Superior temporal gyrus (tissue), 1 donor: ENCODE measurements at regions not wholly inside any gene's neighbourhood (a gene's known extent, or its start where the extent isn't known, plus 50 kb on each side); places are given as distances from the start of the nearest gene placed in this dataset.

ENCODE experiments used
- DNase-seq: peaks from one replicate; pipeline ENCODE4 v3.0.0-alpha.2; 2016; ENCODE audit errors: extremely low spot score

DNA sequence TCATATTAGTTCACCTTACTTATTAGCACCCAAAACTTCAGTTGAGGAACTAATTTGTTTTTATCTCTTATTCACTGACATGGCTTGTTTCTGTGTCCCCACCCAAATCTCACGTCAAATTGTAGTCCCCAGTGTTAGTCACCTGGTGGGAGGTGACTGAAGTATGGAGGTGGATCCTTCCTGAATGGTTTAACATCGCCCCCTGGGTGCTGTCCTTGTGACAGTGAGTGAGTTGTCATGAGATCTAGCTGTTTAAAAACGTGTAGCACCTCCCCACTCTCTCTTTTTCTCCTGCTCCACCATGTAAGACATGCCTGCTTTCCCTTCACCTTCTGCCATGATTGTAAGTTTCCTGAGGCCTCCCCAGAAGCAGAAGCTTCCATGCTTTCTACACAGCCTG is 75.0 kb upstream of the HECTD2 start:
- no peak for DNase-seq

DNA sequence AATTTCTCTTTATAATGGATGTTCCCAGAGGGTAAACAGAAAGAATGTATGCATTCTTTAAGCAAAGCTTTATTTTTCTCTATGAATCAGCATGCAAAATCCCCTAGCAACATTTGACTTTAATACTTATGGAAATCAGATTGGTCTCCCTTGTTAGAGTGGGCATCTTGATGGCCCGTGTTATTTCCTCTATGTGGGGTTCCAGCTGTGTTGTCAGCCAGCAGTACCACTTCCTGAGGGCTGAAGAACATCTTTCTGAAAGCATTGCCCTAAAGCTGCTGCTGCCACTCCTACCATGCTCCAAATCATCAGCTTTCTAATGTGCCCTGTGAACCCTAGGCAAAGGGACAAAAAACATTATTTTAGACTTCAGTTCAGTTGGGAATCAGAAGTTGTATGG is 70.4 kb upstream of the HECTD2 start:
- peak; percentile 13 for DNase-seq

DNA sequence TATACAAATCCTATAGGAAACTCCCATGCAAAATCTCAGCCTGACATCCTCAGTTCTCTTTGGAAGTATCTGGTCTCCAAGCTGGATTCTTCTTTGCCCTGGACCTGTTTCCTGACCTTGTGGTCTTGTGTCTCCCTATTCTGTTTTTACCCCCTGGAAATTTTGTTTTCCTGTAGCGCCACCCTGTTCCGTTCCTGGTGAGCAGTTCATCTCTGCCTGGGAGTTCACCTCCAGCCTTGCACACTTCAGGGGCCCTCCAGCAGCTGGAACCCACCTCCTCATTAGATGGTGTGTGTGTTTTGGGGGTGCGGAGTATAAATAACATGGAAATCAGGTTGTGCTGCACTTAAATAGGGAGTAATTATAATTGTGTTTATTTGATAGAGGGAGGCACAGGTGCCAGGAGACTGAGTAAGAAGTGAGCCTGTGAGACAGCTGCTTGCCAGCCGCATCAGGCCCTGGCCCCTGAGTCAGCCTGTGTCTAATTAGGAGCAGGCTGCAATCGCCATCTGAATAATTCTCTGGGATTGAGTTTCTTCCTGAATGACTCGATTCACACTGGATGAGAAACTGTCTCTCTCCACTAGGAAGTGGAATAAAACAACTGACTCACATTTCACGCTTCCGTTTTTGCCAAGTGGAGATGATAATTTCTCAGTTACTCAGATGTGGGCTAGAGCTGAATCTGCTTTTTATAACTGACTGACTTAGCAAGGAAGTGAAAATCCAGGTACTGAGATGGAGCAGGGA is 69.4 kb upstream of the HECTD2 start:
- DNase-seq: peak; percentile 84

DNA sequence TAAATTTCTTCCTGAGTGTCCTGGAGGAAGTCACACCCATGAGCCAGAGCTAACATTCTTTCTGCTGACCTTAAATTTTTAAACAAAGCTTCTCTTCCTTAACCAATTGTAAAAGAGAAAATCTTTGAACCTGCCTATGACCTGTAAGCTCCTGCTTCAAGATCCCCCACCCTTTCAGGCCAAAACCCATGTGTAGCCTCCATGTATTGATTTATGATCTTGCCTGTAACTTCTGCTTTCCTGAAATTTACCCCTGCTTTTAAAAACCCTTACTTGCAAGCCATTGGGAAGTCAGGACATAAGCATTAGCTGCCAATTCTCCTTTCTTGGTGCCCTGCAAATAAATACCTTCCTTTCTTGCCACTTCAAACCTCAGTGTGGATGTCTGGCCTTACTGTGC is 68.5 kb upstream of the HECTD2 start:
- DNase-seq: no peak

DNA sequence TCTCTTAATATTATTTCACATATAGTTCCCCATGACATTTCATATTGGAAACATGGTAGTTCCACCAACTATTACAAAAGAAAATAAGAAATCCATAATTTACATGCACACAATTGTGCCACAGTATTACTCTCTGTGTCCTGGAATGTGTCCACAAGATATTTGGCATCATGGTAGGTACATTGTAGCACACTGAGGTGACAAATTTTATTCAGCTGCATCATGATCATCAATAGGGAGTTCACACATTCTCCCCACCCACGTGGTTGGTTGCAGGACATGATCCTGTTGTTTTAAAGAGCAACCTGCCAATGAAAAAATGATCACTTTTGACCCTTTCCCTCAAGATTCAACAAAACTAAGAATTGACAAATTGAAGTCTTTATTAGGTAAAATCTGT is 67.1 kb upstream of the HECTD2 start:
- DNase-seq: no peak

DNA sequence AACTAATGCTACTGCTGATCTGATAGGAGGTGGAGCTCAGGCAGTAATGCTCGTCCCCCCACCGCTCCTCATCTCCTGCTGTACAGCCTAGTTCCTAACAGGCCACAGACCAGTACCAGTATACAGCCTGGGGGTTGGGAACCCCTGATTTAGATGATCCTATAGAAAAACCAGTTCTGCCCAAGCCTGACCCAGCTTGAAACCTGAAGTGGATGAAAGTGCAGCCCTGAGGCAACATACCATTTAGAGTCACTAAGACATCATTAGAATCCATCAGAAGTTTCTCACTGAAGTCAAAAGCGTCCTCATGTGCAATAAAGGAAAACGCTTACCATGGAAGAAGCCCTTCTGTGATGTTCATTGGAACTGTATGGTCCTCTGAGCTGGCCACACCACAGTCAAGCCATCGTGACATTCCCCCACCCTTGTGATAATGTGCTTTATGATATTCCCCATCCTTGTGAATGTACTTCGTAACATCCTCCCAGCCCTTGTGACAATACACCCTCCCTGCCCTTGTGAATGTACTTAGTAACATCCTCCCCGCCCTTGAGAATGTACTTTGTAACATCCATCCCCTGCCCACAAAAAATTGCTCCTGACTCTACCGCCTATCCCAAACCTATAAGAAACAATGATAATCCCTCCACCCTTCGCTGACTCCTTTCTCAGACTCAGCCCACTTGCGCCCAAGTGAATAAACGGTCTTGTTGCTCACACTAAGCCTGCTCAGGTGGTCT is 65.9 kb upstream of the HECTD2 start:
- no peak for DNase-seq

DNA sequence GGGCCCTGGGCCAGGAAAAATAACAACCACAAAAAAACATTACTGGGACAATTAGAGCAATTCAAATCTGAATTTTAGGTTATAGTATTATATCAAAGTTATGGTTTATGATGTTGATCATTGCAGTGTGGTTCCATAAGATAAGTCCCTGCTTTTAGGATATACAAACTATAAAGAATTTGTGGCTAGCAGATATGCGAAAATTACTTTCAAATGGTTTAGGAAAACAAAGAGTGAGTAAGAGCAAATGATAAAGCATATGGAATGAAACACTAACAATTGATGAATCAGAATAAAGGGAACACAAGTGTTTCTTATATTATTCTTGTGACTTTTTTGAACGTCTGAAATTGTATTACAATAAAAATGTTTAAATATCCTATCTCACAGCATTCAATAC is 64.4 kb upstream of the HECTD2 start:
- DNase-seq: no peak

DNA sequence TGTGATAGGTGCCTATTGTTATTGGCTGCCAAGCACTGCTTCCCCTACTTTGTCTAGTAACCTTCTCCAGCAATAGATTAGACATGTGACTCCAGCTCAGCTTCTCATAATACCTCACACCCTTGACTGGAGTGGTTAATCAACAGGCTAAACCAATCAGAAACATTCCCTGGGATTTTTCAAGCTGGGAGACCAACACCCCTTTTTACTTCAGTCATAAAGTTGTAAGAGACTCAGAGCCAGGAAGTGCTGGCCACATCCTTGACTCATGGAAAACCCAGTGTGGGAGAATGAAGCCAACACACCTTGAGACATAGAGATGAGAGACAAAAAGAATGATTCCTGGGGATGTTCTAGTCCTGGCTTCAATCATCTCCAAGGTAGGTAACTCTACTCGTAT is 62.6 kb upstream of the HECTD2 start:
- no peak for DNase-seq

DNA sequence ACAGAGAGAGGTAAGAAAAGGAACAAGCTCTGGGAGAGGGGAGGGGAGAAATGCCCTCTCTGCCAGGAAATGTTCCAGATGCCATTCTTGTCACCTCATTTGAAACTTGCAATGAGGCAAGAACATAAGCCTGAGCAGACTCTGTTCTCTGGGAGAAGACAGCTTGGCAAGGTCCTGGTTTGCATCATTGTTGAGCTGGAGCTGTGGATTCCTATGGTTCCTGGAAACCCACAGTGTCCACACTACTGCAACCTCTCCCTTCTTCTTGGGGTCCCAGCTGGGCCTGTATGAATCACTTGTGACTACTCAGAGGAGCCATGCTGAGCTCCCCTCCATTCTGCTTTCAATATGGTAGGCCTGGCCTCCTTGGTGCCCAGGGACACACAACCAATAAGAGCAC is 60.8 kb upstream of the HECTD2 start:
- DNase-seq: peak; percentile 40

DNA sequence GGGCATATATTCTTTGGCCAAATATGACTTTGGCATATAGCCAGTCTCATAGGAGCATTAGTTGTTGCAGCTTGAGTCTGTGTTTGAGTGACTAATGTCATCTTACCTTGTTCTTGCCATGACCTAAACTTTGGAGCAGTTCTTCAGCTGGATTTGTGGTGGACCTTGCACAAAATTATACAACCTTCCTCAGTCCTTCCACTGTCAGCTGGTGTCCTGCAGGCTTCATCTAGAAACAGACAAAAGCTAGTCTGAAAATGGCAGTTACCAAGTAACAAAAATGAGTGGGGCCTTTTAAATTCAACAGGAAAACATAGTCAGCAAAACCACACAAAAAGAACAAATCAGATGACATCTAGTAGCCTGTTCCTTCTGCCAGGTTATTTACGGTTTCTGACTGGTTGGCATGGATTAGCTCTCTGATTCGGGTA is 59.5 kb upstream of the HECTD2 start:
- no peak for DNase-seq

DNA sequence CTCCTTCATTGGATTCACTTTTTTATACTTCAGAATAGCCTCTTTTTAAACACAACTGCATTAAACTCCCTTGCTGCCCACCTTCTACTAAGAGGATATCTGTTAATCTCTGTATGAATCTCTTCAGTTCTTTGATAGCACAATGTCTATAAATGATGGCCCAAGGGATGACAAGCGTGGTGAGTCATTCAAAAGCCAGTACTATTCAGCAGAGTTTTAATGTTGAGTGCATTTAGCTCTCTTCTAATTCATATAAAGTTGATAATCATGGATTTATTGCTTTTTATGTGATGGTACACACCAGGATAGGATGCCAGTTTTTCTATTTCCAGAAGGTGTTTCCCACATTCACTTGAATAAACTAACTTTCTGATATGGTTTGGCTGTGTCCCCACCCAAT is 57.4 kb upstream of the HECTD2 start:
- no peak for DNase-seq

DNA sequence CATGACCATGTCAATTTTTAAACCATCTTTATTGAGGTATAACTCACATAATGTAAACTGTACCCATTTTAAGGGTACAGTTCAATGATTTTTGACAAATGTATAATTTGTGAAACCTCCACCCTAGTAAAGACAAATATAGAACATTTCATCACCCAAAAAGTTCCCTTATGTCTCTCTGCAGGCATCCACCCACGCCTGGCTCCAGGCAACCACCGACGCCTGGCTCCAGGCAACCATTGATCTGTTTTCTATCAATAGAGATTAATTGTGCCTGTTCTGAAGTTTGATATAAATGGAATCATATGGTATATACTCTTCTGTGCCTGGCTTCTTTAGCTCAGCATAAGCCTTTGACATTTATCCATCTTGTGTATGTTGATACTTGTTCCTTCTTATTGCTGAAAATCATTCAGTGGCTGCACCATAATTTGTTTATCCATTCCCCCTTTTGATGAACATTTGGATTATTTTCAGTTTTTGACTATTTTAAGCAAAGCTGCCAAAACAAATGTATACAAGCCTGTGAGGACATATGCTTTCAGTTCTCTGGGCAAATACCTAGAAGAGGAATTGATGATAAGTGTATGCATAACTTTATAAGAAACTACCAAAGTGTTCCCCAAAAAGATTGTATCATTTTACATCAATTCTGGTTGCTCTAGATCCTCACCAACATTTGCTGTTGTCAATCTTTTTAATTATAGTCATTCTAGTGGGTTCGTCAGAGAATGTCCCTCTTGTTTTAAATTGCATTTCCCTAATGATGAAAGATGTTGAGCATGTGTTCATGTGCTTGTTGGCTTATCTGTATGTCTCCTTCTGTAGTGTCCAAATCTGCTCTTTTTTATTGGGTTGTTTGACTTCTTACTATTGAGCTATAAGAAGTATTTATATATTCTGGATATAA is 55.7 kb upstream of the HECTD2 start:
- DNase-seq: no peak

DNA sequence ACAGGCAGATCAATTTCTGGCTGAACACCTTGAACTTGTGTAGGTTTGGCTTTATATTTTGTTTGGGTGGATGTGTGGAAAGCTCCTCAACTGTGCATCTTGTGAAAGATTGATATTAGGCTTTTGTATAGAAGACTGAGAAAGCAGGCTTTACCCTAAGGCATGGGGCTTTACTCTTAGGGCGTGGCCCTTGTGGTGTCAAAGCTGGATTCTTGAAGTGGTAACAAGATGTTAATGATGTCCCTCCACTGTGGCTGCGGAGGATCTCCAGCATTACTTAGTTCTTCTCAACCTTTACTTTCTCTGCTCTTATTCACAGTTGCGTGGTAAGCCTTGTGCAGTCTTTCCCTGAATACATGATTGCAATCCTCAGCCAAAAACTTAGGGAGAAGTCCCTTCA is 54.1 kb upstream of the HECTD2 start:
- DNase-seq: no peak

DNA sequence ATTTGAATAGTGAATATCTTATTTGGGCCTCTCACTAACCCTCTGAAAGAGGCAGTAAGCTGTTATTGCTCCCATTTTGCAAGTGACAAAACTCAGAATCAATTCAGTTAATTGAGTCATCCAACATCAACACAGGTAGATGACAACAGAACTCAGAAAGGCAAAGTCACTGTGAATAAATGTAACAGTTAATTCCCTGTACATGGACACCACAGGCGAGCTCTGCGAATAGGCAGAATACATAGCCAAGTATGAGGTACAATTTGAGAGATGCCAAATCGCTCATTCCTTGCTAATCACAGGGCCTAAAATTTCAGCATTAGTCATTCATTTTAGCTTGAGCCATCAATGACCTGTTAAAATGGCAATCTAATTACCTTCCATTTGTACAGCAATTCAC is 52.6 kb upstream of the HECTD2 start:
- no peak for DNase-seq
